CD14-positive monocyte (primary cell): ENCODE measurements at regions not wholly inside any gene's neighbourhood (a gene's known extent, or its start where the extent isn't known, plus 50 kb on each side); places are given as distances from the start of the nearest gene placed in this dataset.

Experiments
- DNase-seq, 3 donors: peaks; one replicate each; pipeline ENCODE4 v3.0.0-alpha.2; 2011 to 2022
- H2AFZ ChIP-seq: 2 replicates; pipeline ENCODE4 v1.6.0; 2012; ENCODE audit warnings: mild to moderate bottlenecking, low read depth, low read length, inconsistent platforms; ENCODE audit not compliant: insufficient read depth, poor library complexity, severe bottlenecking
- H3K27ac ChIP-seq, 2 donors: 1 replicate in 1 of 2; 2 replicates in 1 of 2; pipeline ENCODE4 v1.5.1; 2012 to 2013; ENCODE audit warnings: low read length in 2 of 2, control low read depth in 1 of 2, inconsistent platforms in 1 of 2, low read depth in 1 of 2, mild to moderate bottlenecking in 1 of 2
- H3K27me3 ChIP-seq, 2 donors: one replicate each; pipeline versions ENCODE4 v1.6.0 to v1.6.1; 2011 to 2013; ENCODE audit warnings: low read length in 2 of 2; ENCODE audit not compliant: control insufficient read depth in 2 of 2, insufficient read depth in 2 of 2
- H3K36me3 ChIP-seq, 2 donors: replicated peaks in 1 of 2; 1 replicate in 1 of 2; 2 replicates in 1 of 2; pipeline versions ENCODE4 v1.5.1 to v1.6.1; 2012 to 2013; ENCODE audit warnings: low read length in 2 of 2, control low read depth in 1 of 2, inconsistent platforms in 1 of 2, mild to moderate bottlenecking in 1 of 2; ENCODE audit not compliant: insufficient read depth in 2 of 2, control insufficient read depth in 1 of 2
- H3K4me1 ChIP-seq, 2 donors: 1 replicate in 1 of 2; 2 replicates in 1 of 2; pipeline versions ENCODE4 v1.5.1 to v1.6.1; 2012 to 2013; ENCODE audit warnings: low read length in 2 of 2, control low read depth in 1 of 2, inconsistent platforms in 1 of 2, mild to moderate bottlenecking in 1 of 2, moderate library complexity in 1 of 2; ENCODE audit not compliant: insufficient read depth in 2 of 2, control insufficient read depth in 1 of 2
- H3K4me2 ChIP-seq: replicated peaks from 2 replicates; pipeline ENCODE3; 2012; ENCODE audit warnings: low read length, moderate library complexity, mild to moderate bottlenecking; ENCODE audit not compliant: poor library complexity, severe bottlenecking; ENCODE audit errors: extremely low read depth
- H3K4me3 ChIP-seq, 3 experiments: fragments of 200-600 bp in 1 of 3; sonication (generic) in 1 of 3; replicated peaks in 1 of 3; 1 replicate in 2 of 3; 2 replicates in 1 of 3; pipeline ENCODE4 v1.5.1; 2011 to 2013; ENCODE audit warnings: low read length in 3 of 3, mild to moderate bottlenecking in 3 of 3, control low read depth in 2 of 3, low read depth in 2 of 3, inconsistent platforms in 1 of 3, moderate library complexity in 1 of 3
- H3K79me2 ChIP-seq: 2 replicates; pipeline ENCODE4 v1.6.0; 2012; ENCODE audit warnings: mild to moderate bottlenecking, control low read depth, inconsistent platforms, low read length, moderate library complexity; ENCODE audit not compliant: insufficient read depth
- H3K9ac ChIP-seq: 2 replicates; pipeline ENCODE4 v1.6.0; 2017; ENCODE audit warnings: low read length, mild to moderate bottlenecking; ENCODE audit not compliant: insufficient read depth, poor library complexity, severe bottlenecking
- H3K9me3 ChIP-seq, 2 donors: replicated peaks in 1 of 2; 1 replicate in 1 of 2; 2 replicates in 1 of 2; pipeline versions ENCODE4 v1.5.1 to v1.6.1; 2012 to 2013; ENCODE audit warnings: low read length in 2 of 2, control low read depth in 1 of 2; ENCODE audit not compliant: control insufficient read depth in 1 of 2, insufficient read depth in 1 of 2
- H4K20me1 ChIP-seq: 2 replicates; pipeline ENCODE4 v1.6.0; 2012; ENCODE audit warnings: mild to moderate bottlenecking, low read length, control low read depth, moderate library complexity; ENCODE audit not compliant: insufficient read depth
- H3K27ac Mint-ChIP-seq, 7 donors: one replicate each; pipeline ENCODE4 v1.8.0; 2020; ENCODE audit warnings: mild to moderate bottlenecking in 7 of 7, mixed read lengths in 7 of 7, moderate library complexity in 6 of 7, inconsistent platforms in 2 of 7
- H3K27me3 Mint-ChIP-seq, 3 donors: one replicate each; pipeline ENCODE4 v1.8.0; 2021 to 2022; ENCODE audit warnings: low read depth in 3 of 3, mild to moderate bottlenecking in 3 of 3, mixed read lengths in 3 of 3, moderate library complexity in 3 of 3, inconsistent platforms in 1 of 3
- H3K36me3 Mint-ChIP-seq, 2 donors: one replicate each; pipeline ENCODE4 v1.8.0; 2020; ENCODE audit warnings: mixed read lengths in 2 of 2, inconsistent platforms in 1 of 2, mild to moderate bottlenecking in 1 of 2
- H3K4me1 Mint-ChIP-seq: one replicate; pipeline ENCODE4 v1.8.0; 2020; ENCODE audit warnings: mild to moderate bottlenecking, mixed read lengths
- H3K4me3 Mint-ChIP-seq, 2 donors: one replicate each; pipeline ENCODE4 v1.8.0; 2020; ENCODE audit warnings: mild to moderate bottlenecking in 2 of 2, mixed read lengths in 2 of 2, moderate library complexity in 1 of 2
- H3K9me3 Mint-ChIP-seq, 7 donors: one replicate each; pipeline ENCODE4 v1.8.0; 2020 to 2022; ENCODE audit warnings: mixed read lengths in 7 of 7, mild to moderate bottlenecking in 6 of 7, moderate library complexity in 6 of 7, inconsistent platforms in 2 of 7
- CTCF ChIP-seq: fragments of 200-600 bp; IDR thresholded peaks from one replicate; pipeline ENCODE4 v1.8.0; 2022; ENCODE audit warnings: antibody characterized with exemption, mild to moderate bottlenecking
- WGBS: methylation state at CpG from one replicate; pipeline ENCODE4 v1.1.5; 2013; ENCODE audit warnings: missing lambda C conversion rate; ENCODE audit not compliant: insufficient coverage; 5-methylcytosine and 5-hydroxymethylcytosine counted together
- intact Hi-C, 2 donors: fragments of 100-400 bp; cut with micrococcal nuclease; formaldehyde crosslinking; loops; one replicate each; pipeline versions ENCODE4 v1.15.0 to v1.15.1; 2023

- H4K20me1 ChIP-seq = no peaks in the 10 kb centered on the region
- H3K27me3 ChIP-seq = no peaks in the 10 kb centered on the region
- H3K27ac ChIP-seq = no peak overlapping the region
- Mint-ChIP-seq H3K4me1 (peaks cover 6% of the 10 kb centered on the region), H3K9me3 (peaks cover 0 to 2% (median 0%) of the 10 kb centered on the region in 7 donors), H3K36me3 (no peaks in the 10 kb centered on the region), H3K27ac (peak overlapping the region in 1 of 7 donors; percentile 55), H3K27me3 (peaks cover 0 to 1% (median 0%) of the 10 kb centered on the region in 3 donors), H3K4me3 (no peak overlapping the region)
- TF ChIP-seq CTCF = no peak
- no peak overlapping the region for H3K4me3 ChIP-seq
- intact Hi-C loops = no loop called here
- no peaks in the 10 kb centered on the region for H3K9me3 ChIP-seq
- H3K4me2 ChIP-seq = no peak overlapping the region
- no peak for DNase-seq
- no peaks in the 10 kb centered on the region for H3K79me2 ChIP-seq
- H3K4me1 ChIP-seq = no peaks in the 10 kb centered on the region
- 87% methylated on average over 4 of the region's 4 CpGs for WGBS
- no peaks in the 10 kb centered on the region for H3K36me3 ChIP-seq
- H2AFZ ChIP-seq = no peak overlapping the region
- no peak overlapping the region for H3K9ac ChIP-seq
Measured at GRCh38 chr3:186477876-186478275, 66.3 kb downstream of the CRYGS start.

GRCh38 chr3:186477033-186477432 is 67.1 kb downstream of the CRYGS start:
- intact Hi-C loops = no loop called here

More at GRCh38 chr3:186477033-186477432, 67.1 kb downstream of the CRYGS start:
- H3K36me3 Mint-ChIP-seq = no peaks in the 10 kb centered on the region
- H3K27me3 Mint-ChIP-seq = peaks cover 0 to 2% (median 0%) of the 10 kb centered on the region in 3 donors
- H3K4me3 ChIP-seq = no peak overlapping the region
- peaks cover 0 to 2% (median 0%) of the 10 kb centered on the region in 7 donors for H3K9me3 Mint-ChIP-seq
- 93% methylated on average over 6 of the region's 8 CpGs for WGBS
- H3K79me2 ChIP-seq = no peaks in the 10 kb centered on the region
- peaks cover 6% of the 10 kb centered on the region for H3K4me1 Mint-ChIP-seq
- no peak overlapping the region for H3K9ac ChIP-seq
- no peaks in the 10 kb centered on the region for H3K4me1 ChIP-seq
- no peak overlapping the region for H3K4me2 ChIP-seq
- no peaks in the 10 kb centered on the region for H3K36me3 ChIP-seq
- no peak overlapping the region for H3K27ac ChIP-seq
- H3K27ac Mint-ChIP-seq = peak overlapping the region in 1 of 7 donors; percentile 5
- no peak overlapping the region for H2AFZ ChIP-seq
- DNase-seq = no peak
- H3K27me3 ChIP-seq = no peaks in the 10 kb centered on the region
- TF ChIP-seq CTCF = no peak
- H3K4me3 Mint-ChIP-seq = no peak overlapping the region
- no peaks in the 10 kb centered on the region for H4K20me1 ChIP-seq
- no peaks in the 10 kb centered on the region for H3K9me3 ChIP-seq
